HG02943 (cell line): ENCODE measurements at regions not wholly inside any gene's neighbourhood (a gene's known extent, or its start where the extent isn't known, plus 50 kb on each side); places are given as distances from the start of the nearest gene placed in this dataset.

ENCODE experiments used
- ATAC-seq: cut with Tn5 transposase; IDR thresholded peaks from one replicate; pipeline ENCODE4 v1.9.1; 2021; ENCODE audit warnings: mild to moderate bottlenecking, low read depth, moderate library complexity; ENCODE audit not compliant: unreplicated experiment

- no peak for ATAC-seq
These were observed 86.5 kb upstream of the TNR start for GRCh38 chr1:175829845-175830244.

DNA sequence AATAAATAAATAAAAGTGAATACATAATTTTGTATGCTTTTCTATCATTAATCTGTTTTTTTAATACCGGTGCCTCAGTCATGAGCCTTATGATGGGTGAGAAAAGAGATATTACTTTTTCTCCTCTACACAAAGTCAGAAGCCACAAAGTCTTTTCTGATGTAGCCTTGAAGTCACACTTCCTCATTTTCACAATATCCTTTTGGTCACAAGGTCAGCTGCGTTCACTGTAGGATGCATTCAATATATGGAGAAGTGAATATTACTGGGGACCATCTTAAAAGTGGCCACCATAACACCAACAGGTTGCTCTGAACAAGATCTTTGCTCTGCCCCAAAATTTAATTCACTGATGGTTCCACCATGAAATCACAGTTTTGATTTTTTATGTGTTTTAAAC lies 83.3 kb upstream of the TNR start:
- ATAC-seq, result no peak

- no peak for ATAC-seq
These were observed 80.7 kb upstream of the TNR start for GRCh38 chr1:175824079-175824478.

- no peak for ATAC-seq
These were observed 80.0 kb upstream of the TNR start for GRCh38 chr1:175823406-175823805.

GRCh38 chr1:175822580-175822979 lies 79.2 kb upstream of the TNR start:
- ATAC-seq, result no peak

- ATAC-seq, result no peak
These were observed 77.1 kb upstream of the TNR start for GRCh38 chr1:175820456-175821025.

GRCh38 chr1:175818929-175819328 lies 75.5 kb upstream of the TNR start:
- no peak for ATAC-seq

- ATAC-seq, result no peak
These were observed 74.0 kb upstream of the TNR start for GRCh38 chr1:175817445-175817844.

GRCh38 chr1:175814885-175815284 lies 71.5 kb upstream of the TNR start:
- ATAC-seq, result no peak

DNA sequence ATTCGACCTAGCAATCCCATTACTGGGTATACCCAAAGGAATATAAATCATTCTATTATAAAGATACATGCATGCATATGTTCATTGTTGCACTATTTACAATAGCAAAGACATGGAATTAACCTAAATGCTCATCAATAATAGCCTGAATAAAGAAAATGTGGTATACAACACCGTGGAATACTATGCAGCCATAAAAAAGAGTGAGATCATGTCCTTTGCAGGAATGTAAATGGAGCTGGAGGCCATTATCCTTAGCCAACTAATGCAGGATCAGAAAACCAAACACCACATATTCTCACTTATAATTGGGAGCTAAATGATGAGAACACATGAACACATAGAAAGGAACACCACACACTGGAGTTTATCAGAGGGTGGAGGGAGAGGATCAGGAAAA lies 69.5 kb upstream of the TNR start:
- no peak for ATAC-seq

GRCh38 chr1:175810305-175810704 lies 66.9 kb upstream of the TNR start:
- ATAC-seq, result no peak

GRCh38 chr1:175808999-175809398 lies 65.6 kb upstream of the TNR start:
- no peak for ATAC-seq

DNA sequence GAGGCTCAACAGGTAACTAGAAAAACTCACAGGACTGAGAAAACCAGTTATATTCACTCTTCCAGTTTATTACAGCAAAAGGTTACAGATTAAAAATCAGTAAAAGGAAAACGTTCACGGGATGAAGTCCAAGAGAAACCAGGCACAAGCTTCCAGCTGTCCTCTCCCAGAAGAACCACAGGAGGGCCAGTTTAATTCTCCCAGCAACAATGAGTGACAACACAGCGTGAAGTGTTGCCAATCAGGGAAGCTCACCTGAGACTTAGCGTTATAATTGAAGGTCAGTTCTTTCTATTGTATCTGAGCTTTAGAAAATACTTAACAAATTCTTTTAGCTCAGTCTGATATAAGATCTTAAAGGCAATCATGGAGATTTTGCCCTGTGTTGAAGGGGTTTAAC lies 65.2 kb upstream of the TNR start:
- no peak for ATAC-seq

DNA sequence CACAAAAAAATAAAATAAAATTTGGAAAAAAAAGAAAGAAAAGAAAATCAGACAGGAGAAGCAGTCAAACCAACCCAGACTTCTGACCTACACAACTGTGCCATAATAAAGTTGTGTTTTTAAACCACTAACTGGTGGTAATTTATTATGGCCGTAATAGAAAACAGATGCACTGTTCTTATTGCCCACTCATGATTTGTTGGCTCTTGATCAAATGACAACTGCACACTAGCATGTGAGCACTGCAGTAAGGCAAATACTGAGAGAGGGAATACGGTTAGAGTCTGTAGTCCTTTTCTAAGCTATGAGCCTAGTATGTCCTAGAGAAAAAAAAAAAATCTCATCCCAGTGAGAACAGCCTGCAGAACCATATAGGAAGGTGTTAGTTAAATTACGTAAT lies 61.2 kb upstream of the TNR start:
- ATAC-seq, result no peak

- no peak for ATAC-seq
These were observed 60.0 kb upstream of the TNR start for GRCh38 chr1:175803413-175803812.

GRCh38 chr1:175802407-175803123 lies 59.2 kb upstream of the TNR start:
- no peak for ATAC-seq

DNA sequence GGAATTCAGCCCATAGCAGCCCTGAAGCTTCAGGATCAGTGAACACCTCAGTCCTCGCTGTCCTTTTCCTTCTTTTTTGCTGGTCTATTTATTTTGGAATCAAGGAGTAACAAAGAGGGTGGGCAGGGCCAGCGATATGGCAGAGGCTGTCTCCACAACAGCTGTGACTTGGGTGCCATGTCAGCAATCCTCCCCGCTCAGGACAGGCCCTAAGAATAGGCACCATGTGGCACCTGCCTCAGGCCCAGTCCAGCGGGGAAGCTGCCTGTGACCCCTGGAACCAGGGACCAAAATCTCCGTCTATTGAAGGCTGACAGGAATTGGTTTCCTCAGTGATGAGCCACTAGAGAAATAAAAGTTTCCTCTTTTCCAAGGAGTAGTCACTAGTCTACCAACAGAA lies 58.6 kb upstream of the TNR start:
- no peak for ATAC-seq

- no peak for ATAC-seq
These were observed 54.2 kb upstream of the TNR start for GRCh38 chr1:175797576-175797975.

- no peak for ATAC-seq
These were observed 51.2 kb upstream of the TNR start for GRCh38 chr1:175794586-175794985.

DNA sequence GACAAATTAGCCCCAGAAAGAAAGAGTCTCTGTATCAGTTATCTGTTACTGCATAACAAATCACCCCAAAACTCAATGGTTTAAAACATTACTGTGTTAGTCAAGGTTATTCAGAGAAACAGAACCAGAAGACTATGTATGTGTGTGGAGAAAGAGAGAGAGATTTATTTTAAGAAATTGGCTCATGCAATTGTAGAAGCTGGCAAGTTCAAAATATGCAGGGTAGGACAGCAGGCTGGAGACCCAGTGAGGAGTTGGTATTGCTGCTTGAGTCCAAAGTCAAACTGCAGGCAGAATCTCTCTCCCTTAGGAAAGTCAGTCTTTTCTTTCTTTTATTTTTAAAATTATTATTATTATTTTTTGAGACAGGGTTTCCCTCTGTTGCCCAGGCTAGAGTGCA lies 50.2 kb upstream of the TNR start:
- ATAC-seq, result no peak
